Liver (tissue), 7 donors: ENCODE measurements at regions not wholly inside any gene's neighbourhood (a gene's known extent, or its start where the extent isn't known, plus 50 kb on each side); places are given as distances from the start of the nearest gene placed in this dataset.

Experiments
- DNase-seq: peaks from one replicate; pipeline ENCODE4 v3.0.0-alpha.2; 2017; ENCODE audit warnings: low spot score
- H3K27ac ChIP-seq, 2 donors: one replicate each; pipeline ENCODE4 v1.7.0; 2013; ENCODE audit warnings: inconsistent platforms in 2 of 2, low read length in 2 of 2, control low read depth in 1 of 2, low read depth in 1 of 2, mild to moderate bottlenecking in 1 of 2
- H3K27me3 ChIP-seq, 4 donors: one replicate each; pipeline versions ENCODE4 v1.6.1 to v1.7.0; 2013; ENCODE audit warnings: low read length in 3 of 4, inconsistent platforms in 1 of 4, mild to moderate bottlenecking in 1 of 4, moderate library complexity in 1 of 4; ENCODE audit not compliant: control insufficient read depth in 4 of 4, insufficient read depth in 4 of 4
- H3K36me3 ChIP-seq, 4 donors: one replicate each; pipeline versions ENCODE4 v1.6.1 to v1.7.0; 2013; ENCODE audit warnings: low read length in 3 of 4, mild to moderate bottlenecking in 3 of 4, low read depth in 1 of 4, moderate library complexity in 1 of 4; ENCODE audit not compliant: control insufficient read depth in 4 of 4, insufficient read depth in 3 of 4
- H3K4me1 ChIP-seq, 4 donors: one replicate each; pipeline versions ENCODE4 v1.6.1 to v1.7.0; 2013; ENCODE audit warnings: low read length in 3 of 4, mild to moderate bottlenecking in 3 of 4, moderate library complexity in 1 of 4; ENCODE audit not compliant: control insufficient read depth in 4 of 4, insufficient read depth in 4 of 4
- H3K4me3 ChIP-seq, 3 donors: one replicate each; pipeline versions ENCODE4 v1.6.1 to v1.7.0; 2013; ENCODE audit warnings: low read length in 3 of 3, control low read depth in 1 of 3, low read depth in 1 of 3, mild to moderate bottlenecking in 1 of 3
- H3K9ac ChIP-seq, 2 donors: one replicate each; pipeline ENCODE4 v1.7.0; 2013; ENCODE audit warnings: low read length in 2 of 2, mild to moderate bottlenecking in 2 of 2, moderate library complexity in 2 of 2, control low read depth in 1 of 2, low read depth in 1 of 2
- H3K9me3 ChIP-seq, 4 donors: one replicate each; pipeline versions ENCODE4 v1.6.1 to v1.7.0; 2013; ENCODE audit warnings: low read length in 3 of 4; ENCODE audit not compliant: control insufficient read depth in 4 of 4
- EGR1 ChIP-seq, 2 donors: IDR thresholded peaks; 2 replicates each; pipeline ENCODE4 v1.6.1; 2016 to 2018; ENCODE audit warnings: antibody characterized with exemption in 2 of 2, low read depth in 2 of 2
- FOXA1 ChIP-seq: IDR thresholded peaks from 2 replicates; pipeline ENCODE4 v1.6.1; 2016; ENCODE audit warnings: antibody characterized with exemption
- FOXA2 ChIP-seq: IDR thresholded peaks from 2 replicates; pipeline ENCODE4 v1.6.1; 2016; ENCODE audit warnings: antibody characterized with exemption
- GABPA ChIP-seq, 2 donors: IDR thresholded peaks in 1 of 2; conservative IDR thresholded peaks in 1 of 2; 2 replicates each; pipeline ENCODE4 v1.6.1; 2016; ENCODE audit warnings: antibody characterized with exemption in 2 of 2, mild to moderate bottlenecking in 1 of 2, moderate library complexity in 1 of 2
- HNF4A ChIP-seq, 2 donors: conservative IDR thresholded peaks; 2 replicates each; pipeline ENCODE4 v1.6.1; 2016; ENCODE audit warnings: antibody characterized with exemption in 2 of 2, mild to moderate bottlenecking in 2 of 2
- HNF4G ChIP-seq: IDR thresholded peaks from 2 replicates; pipeline ENCODE4 v1.6.1; 2016; ENCODE audit warnings: antibody characterized with exemption
- JUND ChIP-seq, 2 donors: IDR thresholded peaks; 2 replicates each; pipeline ENCODE4 v1.6.1; 2016; ENCODE audit warnings: antibody characterized with exemption in 2 of 2
- NR2F2 ChIP-seq: IDR thresholded peaks from 2 replicates; pipeline ENCODE4 v1.6.1; 2016; ENCODE audit warnings: antibody characterized with exemption
- RAD21 ChIP-seq, 2 donors: IDR thresholded peaks; 2 replicates each; pipeline ENCODE4 v1.6.1; 2016; ENCODE audit warnings: antibody characterized with exemption in 2 of 2, mild to moderate bottlenecking in 2 of 2
- RXRA ChIP-seq, 2 donors: IDR thresholded peaks; 2 replicates each; pipeline ENCODE4 v1.6.1; 2017 to 2018; ENCODE audit warnings: antibody characterized with exemption in 2 of 2, mild to moderate bottlenecking in 1 of 2
- SP1 ChIP-seq: IDR thresholded peaks from 2 replicates; pipeline ENCODE4 v1.6.1; 2018; ENCODE audit warnings: antibody characterized with exemption, mild to moderate bottlenecking
- TAF1 ChIP-seq: conservative IDR thresholded peaks from 2 replicates; pipeline ENCODE4 v1.6.1; 2016; ENCODE audit warnings: antibody characterized with exemption, mild to moderate bottlenecking
- YY1 ChIP-seq: IDR thresholded peaks from 2 replicates; pipeline ENCODE4 v1.6.1; 2016; ENCODE audit warnings: antibody characterized with exemption, mild to moderate bottlenecking
- TF ChIP-seq, protein P1 (sequence below): IDR thresholded peaks from 2 replicates; pipeline ENCODE4 v1.6.1; 2016; ENCODE audit warnings: antibody characterized with exemption
- TF ChIP-seq, protein P2 (sequence below): fragments of 150-350 bp; IDR thresholded peaks from 2 replicates; pipeline ENCODE4 v1.5.1; 2017; ENCODE audit warnings: improper control_type of control experiment, low read depth, low read length; ENCODE audit not compliant: missing input control
- TF ChIP-seq, protein P3 (sequence below): IDR thresholded peaks from 2 replicates; pipeline ENCODE4 v1.6.1; 2016; ENCODE audit warnings: antibody characterized with exemption, mild to moderate bottlenecking
- TF ChIP-seq, protein P4 (sequence below): IDR thresholded peaks from 2 replicates; pipeline ENCODE4 v1.6.1; 2016; ENCODE audit warnings: antibody characterized with exemption
- TF ChIP-seq, protein P5 (sequence below): IDR thresholded peaks from 2 replicates; pipeline ENCODE4 v1.6.1; 2016; ENCODE audit warnings: antibody characterized with exemption
- donor health status: healthy.
- donor health status: healthy.
- donor health status: healthy.
- donor health status: healthy.

DNA sequence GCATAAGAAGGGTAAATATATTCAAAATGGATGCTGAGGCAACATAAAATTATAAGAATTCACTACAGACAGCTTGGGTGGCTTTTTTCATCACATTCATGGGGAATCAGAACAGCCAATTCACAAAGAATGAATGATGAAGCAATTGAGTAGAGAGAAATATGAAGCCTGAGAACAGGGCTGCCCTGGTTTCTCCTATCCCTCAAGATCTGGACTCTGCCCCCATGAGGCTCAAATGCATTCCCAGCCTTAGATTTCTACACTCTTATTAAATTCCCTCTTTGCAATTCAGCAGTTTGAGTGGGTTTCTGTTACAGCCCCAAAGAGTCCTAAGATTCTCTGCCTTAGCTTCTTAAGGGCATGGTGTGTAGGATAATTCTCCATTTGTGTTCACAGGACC lies 172.5 kb downstream of the MAIP1 start:
- H3K27me3 ChIP-seq, result no peaks in the 10 kb centered on the region
- H3K9ac ChIP-seq, result no peak overlapping the region
- H3K36me3 ChIP-seq, result no peaks in the 10 kb centered on the region
- TF ChIP-seq GABPA (IDR thresholded peaks at IDR 0.05 in 1 of 2, conservative IDR thresholded peaks at IDR 0.05 in 1 of 2) (no peak), RAD21 (IDR thresholded peaks at IDR 0.05) (peak in 1 of 2 donors; percentile 31), EGR1 (IDR thresholded peaks at IDR 0.05; ENCODE audit: low read depth in 2 of 2) (no peak), TAF1 (no peak), YY1 (no peak), HNF4G (peak; percentile 53), RXRA (IDR thresholded peaks at IDR 0.05) (no peak), HNF4A (conservative IDR thresholded peaks at IDR 0.05) (peak; percentile 67 to 82), JUND (IDR thresholded peaks at IDR 0.05) (no peak), NR2F2 (no peak), FOXA1 (no peak), FOXA2 (no peak), SP1 (peak; percentile 43)
- TF ChIP-seq, protein P1, sequence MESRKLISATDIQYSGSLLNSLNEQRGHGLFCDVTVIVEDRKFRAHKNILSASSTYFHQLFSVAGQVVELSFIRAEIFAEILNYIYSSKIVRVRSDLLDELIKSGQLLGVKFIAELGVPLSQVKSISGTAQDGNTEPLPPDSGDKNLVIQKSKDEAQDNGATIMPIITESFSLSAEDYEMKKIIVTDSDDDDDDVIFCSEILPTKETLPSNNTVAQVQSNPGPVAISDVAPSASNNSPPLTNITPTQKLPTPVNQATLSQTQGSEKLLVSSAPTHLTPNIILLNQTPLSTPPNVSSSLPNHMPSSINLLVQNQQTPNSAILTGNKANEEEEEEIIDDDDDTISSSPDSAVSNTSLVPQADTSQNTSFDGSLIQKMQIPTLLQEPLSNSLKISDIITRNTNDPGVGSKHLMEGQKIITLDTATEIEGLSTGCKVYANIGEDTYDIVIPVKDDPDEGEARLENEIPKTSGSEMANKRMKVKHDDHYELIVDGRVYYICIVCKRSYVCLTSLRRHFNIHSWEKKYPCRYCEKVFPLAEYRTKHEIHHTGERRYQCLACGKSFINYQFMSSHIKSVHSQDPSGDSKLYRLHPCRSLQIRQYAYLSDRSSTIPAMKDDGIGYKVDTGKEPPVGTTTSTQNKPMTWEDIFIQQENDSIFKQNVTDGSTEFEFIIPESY, result no peak
- TF ChIP-seq, protein P2, sequence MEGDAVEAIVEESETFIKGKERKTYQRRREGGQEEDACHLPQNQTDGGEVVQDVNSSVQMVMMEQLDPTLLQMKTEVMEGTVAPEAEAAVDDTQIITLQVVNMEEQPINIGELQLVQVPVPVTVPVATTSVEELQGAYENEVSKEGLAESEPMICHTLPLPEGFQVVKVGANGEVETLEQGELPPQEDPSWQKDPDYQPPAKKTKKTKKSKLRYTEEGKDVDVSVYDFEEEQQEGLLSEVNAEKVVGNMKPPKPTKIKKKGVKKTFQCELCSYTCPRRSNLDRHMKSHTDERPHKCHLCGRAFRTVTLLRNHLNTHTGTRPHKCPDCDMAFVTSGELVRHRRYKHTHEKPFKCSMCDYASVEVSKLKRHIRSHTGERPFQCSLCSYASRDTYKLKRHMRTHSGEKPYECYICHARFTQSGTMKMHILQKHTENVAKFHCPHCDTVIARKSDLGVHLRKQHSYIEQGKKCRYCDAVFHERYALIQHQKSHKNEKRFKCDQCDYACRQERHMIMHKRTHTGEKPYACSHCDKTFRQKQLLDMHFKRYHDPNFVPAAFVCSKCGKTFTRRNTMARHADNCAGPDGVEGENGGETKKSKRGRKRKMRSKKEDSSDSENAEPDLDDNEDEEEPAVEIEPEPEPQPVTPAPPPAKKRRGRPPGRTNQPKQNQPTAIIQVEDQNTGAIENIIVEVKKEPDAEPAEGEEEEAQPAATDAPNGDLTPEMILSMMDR, result no peak
- TF ChIP-seq, protein P3, sequence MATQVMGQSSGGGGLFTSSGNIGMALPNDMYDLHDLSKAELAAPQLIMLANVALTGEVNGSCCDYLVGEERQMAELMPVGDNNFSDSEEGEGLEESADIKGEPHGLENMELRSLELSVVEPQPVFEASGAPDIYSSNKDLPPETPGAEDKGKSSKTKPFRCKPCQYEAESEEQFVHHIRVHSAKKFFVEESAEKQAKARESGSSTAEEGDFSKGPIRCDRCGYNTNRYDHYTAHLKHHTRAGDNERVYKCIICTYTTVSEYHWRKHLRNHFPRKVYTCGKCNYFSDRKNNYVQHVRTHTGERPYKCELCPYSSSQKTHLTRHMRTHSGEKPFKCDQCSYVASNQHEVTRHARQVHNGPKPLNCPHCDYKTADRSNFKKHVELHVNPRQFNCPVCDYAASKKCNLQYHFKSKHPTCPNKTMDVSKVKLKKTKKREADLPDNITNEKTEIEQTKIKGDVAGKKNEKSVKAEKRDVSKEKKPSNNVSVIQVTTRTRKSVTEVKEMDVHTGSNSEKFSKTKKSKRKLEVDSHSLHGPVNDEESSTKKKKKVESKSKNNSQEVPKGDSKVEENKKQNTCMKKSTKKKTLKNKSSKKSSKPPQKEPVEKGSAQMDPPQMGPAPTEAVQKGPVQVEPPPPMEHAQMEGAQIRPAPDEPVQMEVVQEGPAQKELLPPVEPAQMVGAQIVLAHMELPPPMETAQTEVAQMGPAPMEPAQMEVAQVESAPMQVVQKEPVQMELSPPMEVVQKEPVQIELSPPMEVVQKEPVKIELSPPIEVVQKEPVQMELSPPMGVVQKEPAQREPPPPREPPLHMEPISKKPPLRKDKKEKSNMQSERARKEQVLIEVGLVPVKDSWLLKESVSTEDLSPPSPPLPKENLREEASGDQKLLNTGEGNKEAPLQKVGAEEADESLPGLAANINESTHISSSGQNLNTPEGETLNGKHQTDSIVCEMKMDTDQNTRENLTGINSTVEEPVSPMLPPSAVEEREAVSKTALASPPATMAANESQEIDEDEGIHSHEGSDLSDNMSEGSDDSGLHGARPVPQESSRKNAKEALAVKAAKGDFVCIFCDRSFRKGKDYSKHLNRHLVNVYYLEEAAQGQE, result no peak
- TF ChIP-seq, protein P4, sequence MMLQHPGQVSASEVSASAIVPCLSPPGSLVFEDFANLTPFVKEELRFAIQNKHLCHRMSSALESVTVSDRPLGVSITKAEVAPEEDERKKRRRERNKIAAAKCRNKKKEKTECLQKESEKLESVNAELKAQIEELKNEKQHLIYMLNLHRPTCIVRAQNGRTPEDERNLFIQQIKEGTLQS, result no peak
- TF ChIP-seq, protein P5, sequence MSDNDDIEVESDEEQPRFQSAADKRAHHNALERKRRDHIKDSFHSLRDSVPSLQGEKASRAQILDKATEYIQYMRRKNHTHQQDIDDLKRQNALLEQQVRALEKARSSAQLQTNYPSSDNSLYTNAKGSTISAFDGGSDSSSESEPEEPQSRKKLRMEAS, result no peak
- no peaks in the 10 kb centered on the region for H3K9me3 ChIP-seq
- H3K4me1 ChIP-seq, result peaks cover 13 to 49% (median 25%) of the 10 kb centered on the region in 4 donors
- DNase-seq, result no peak
- no peak overlapping the region for H3K27ac ChIP-seq
- no peak overlapping the region for H3K4me3 ChIP-seq
